ENCODE measurements at regions not wholly inside any gene's neighbourhood (a gene's known extent, or its start where the extent isn't known, plus 50 kb on each side); places are given as distances from the start of the nearest gene placed in this dataset.
"Not testable (repeated sequence)": the region's sequence is repeated elsewhere in the genome, so short reads cannot be mapped to it uniquely, and the experiment has no call there.

DNA sequence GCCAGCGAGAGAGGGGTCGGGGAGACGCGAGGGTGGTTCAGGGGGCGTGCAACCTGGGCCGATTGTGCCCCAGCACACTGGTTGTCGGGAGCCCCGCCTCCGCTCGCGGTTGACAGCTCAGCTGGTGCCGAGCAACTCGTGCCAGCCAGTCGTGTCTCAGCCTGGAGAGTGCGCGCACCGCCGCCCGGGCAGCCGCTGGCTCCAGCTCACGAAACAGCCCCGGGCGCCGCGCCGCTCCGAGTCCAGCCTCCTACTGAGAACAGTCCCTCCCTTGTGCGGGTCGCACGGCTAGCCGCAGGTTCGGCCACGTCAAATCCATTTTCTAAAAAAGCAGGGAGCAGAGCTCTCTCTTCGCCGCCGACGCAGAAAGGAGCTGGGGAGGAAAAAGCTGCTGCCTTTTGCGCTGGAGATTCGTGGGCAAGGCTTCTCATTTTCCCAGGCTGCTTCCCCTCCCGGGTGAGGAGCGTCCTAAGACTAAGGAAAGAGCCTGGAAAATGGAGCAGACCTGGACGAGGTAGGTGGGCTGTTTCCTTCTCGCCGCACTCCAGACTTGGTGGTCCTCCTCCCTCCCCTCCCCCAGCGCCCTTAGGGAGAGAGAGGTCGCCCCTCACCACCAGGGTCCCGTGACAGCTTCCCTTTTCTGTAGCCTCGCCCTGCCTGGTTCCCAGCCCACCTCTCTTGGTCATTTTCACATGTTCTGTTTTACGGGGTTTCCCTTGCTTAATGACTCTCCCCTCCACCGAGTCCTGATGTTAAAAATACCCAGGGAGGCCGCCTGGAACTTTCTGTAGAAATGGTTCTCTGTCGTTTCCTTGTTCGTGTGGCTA lies 56.7 kb upstream of the SEC22B start:
- peak in 1 of 5 donors; percentile 27 for DNase-seq
- H3K9me3 ChIP-seq (ENCODE audit: low read length); H3K36me3 Mint-ChIP-seq; H3K9me3 Mint-ChIP-seq; H3K4me1 Mint-ChIP-seq; H3K27me3 Mint-ChIP-seq; H3K36me3 ChIP-seq (ENCODE audit: insufficient read depth, low read length); CTCF ChIA-PET; H3K27ac Mint-ChIP-seq; POLR2A ChIA-PET; H3K4me3 Mint-ChIP-seq; H3K27me3 ChIP-seq (ENCODE audit: insufficient read depth, low read length, poor library complexity, severe bottlenecking); H3K4me1 ChIP-seq (ENCODE audit: insufficient read depth, low read length); H3K4me3 ChIP-seq (ENCODE audit: low read length); H3K27ac ChIP-seq (ENCODE audit: low read depth, low read length): not testable (repeated sequence)

DNA sequence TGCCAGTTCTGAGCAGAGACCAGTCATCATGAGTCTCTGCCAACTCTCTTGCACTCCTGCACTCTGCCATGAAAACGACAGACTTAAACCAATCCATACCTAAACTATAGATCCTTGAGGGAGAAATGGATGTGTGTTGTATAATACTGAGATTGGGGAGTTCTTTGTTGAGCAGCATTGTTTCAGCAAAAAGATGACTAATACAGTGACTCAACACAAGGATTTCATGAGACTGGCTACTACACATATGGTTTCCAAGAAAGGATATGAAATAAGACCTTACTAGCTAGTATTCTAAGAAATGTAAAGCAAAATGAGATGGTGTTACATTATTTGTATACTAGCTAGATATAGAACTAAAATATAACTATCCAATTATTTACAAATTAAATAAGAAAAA lies 53.5 kb upstream of the SEC22B start:
- H3K36me3 Mint-ChIP-seq; DNase-seq; H3K27me3 Mint-ChIP-seq; POLR2A ChIA-PET; H3K9me3 Mint-ChIP-seq; H3K27ac Mint-ChIP-seq; H3K27ac ChIP-seq (ENCODE audit: low read depth, low read length); H3K4me1 Mint-ChIP-seq; H3K4me3 ChIP-seq (ENCODE audit: low read length); H3K27me3 ChIP-seq (ENCODE audit: insufficient read depth, low read length, poor library complexity, severe bottlenecking); H3K36me3 ChIP-seq (ENCODE audit: insufficient read depth, low read length); H3K9me3 ChIP-seq (ENCODE audit: low read length); CTCF ChIA-PET; H3K4me1 ChIP-seq (ENCODE audit: insufficient read depth, low read length); H3K4me3 Mint-ChIP-seq: not testable (repeated sequence)
